ENCODE measurements at regions not wholly inside any gene's neighbourhood (a gene's known extent, or its start where the extent isn't known, plus 50 kb on each side); places are given as distances from the start of the nearest gene placed in this dataset.

DNA sequence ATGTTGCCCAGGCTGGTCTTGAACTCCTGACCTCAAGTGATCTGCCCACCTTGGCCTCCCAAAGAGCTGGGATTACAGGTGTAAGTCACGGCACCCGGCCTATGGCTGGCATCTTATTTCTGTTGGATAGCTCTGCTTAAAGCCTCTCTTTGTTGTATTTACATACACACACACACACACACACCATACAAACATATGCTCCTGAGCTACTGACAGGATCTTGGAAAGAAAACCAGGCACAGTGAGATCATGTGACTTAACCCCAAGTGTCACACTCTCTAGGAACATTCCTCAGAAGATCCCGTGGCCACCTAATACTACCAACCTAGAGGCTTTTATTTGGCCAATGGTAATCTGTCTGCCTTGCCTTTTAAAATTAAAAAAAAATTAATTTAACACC, 85.1 kb upstream of the HAAO start:
- no peak for DNase-seq (ENCODE audit: low read depth)
- TF ChIP-seq, protein P1, sequence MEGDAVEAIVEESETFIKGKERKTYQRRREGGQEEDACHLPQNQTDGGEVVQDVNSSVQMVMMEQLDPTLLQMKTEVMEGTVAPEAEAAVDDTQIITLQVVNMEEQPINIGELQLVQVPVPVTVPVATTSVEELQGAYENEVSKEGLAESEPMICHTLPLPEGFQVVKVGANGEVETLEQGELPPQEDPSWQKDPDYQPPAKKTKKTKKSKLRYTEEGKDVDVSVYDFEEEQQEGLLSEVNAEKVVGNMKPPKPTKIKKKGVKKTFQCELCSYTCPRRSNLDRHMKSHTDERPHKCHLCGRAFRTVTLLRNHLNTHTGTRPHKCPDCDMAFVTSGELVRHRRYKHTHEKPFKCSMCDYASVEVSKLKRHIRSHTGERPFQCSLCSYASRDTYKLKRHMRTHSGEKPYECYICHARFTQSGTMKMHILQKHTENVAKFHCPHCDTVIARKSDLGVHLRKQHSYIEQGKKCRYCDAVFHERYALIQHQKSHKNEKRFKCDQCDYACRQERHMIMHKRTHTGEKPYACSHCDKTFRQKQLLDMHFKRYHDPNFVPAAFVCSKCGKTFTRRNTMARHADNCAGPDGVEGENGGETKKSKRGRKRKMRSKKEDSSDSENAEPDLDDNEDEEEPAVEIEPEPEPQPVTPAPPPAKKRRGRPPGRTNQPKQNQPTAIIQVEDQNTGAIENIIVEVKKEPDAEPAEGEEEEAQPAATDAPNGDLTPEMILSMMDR (IDR thresholded peaks at IDR 0.05; ENCODE audit: insufficient read depth, low read length): no peak
- H3K4me3 ChIP-seq (ENCODE audit: low read depth, low read length): no peak overlapping the region

DNA sequence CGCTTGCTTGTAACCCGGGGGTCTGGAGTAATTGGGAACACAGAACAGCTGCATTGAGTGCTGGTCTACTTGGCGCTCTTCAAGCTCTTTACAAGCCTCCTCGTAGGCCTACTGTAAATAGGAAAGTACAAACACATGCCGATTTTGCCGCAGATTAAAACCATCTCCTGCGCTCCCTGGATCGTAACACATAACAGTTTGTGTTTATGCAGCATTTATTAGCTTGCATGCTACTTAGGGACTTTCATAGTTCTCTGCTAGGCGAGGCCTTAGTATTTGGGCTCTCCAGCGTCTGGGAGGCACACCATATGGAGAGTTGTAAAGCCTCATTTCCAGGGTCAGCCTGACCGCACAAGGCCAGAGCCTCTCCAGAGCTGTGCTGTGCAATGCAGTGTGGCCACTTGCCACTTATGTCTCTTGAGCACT, 84.0 kb upstream of the HAAO start:
- no peak overlapping the region for H3K4me3 ChIP-seq (ENCODE audit: low read depth, low read length)
- TF ChIP-seq, protein P1 (IDR thresholded peaks at IDR 0.05; ENCODE audit: insufficient read depth, low read length): no peak
- no peak for DNase-seq (ENCODE audit: low read depth)

GRCh38 chr2:42875880-42876279, 83.5 kb upstream of the HAAO start:
- no peak for DNase-seq (ENCODE audit: low read depth)
- TF ChIP-seq, protein P1 (IDR thresholded peaks at IDR 0.05; ENCODE audit: insufficient read depth, low read length): no peak
- no peak overlapping the region for H3K4me3 ChIP-seq (ENCODE audit: low read depth, low read length)

DNA sequence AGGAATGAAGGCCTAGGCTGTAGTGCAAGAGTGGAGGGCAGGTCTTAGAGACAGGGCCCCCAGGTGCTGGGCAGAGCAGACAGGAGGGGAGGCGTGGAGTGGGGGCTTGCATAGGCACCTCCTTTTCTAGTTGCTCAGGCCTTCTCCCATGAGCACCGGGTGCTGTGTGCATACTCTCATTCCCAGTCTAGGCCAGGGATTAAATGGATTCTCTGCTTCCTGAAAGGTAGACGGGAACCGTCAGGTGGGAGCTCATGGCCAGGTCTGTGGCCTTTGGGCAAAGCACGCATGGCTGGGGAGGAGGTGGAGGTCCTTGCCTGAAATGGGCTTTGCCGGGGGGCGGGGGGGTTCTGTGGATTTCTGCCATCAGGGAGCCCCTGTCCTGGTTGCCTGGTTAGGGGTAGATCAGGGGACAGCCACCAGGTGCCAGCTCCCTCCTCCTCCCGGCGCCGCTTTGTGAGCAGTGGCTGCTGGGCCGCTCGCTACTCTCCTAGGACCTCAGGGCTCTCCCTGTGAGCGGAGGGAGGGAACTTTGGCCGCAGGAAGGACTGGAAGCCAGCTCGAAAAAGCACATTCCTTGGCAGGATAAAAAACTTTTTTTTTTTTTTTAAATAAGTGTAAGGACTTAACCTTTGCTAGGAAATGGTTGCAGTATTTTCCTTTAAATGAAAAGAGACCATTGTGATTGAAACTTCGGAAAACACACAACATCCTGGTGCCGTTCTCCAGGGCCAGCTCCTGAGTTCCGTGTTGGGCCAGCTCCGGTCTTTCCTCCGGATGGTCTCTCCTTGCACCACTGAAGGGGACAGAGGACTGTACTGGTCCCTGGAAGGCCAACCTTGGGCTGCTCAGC, 82.8 kb upstream of the HAAO start:
- H3K4me3 ChIP-seq (ENCODE audit: low read depth, low read length): no peak overlapping the region
- TF ChIP-seq, protein P1 (IDR thresholded peaks at IDR 0.05; ENCODE audit: insufficient read depth, low read length): no peak
- peak; percentile 66 for DNase-seq (ENCODE audit: low read depth)

DNA sequence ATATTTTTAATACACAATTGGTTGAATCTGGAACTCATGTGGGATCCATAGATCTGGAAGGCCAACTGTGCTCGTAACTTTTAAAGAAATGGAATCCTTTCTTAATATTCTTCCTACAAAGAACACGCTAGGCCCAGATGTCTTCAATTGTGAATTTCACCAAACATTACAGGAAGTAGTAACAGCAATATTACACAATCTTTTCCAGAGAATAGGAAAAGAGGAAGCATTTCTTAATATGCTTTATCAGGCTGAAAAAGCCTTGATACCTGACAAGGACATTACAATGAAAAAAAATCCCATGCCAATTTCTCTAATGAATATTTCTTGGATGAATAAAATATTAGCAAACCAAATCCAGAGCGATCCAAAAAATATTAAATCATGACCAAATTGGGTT, 80.3 kb upstream of the HAAO start:
- TF ChIP-seq, protein P1 (IDR thresholded peaks at IDR 0.05; ENCODE audit: insufficient read depth, low read length): no peak
- no peak overlapping the region for H3K4me3 ChIP-seq (ENCODE audit: low read depth, low read length)
- peak; percentile 88 for DNase-seq (ENCODE audit: low read depth)

DNA sequence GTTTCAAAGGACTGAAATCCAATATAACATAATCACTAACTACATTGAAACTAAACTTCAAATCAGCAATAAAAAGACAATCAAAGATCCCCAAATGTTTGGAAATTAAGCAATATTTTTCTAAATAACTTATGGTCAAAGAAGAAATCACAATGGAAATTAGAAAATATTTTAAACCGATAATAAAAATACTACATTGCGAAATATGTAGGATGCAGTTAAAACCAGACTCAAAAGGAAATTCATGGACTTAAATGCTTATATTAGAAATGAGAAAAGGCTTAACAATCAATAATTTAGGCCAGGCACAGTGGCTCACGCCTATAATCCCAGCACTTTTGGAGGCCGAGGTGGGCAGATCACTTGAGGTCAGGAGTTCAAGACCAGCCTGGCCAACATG, 79.0 kb upstream of the HAAO start:
- H3K4me3 ChIP-seq (ENCODE audit: low read depth, low read length): no peak overlapping the region
- TF ChIP-seq, protein P1 (IDR thresholded peaks at IDR 0.05; ENCODE audit: insufficient read depth, low read length): no peak
- no peak for DNase-seq (ENCODE audit: low read depth)

Data from fibroblast of the aortic adventitia (primary cell).